Stimulated activated CD8-positive, alpha-beta memory T cell treated with anti-CD3 and anti-CD28 coated beads, Interleukin-12 subunit alpha, Interleukin-12 subunit beta, amount 100 ng/mL, for 4 hours (primary cell): ENCODE measurements at regions not wholly inside any gene's neighbourhood (a gene's known extent, or its start where the extent isn't known, plus 50 kb on each side); places are given as distances from the start of the nearest gene placed in this dataset.

Source experiments
- DNase-seq: peaks from one replicate; pipeline ENCODE4 v3.0.0-alpha.2; 2020; ENCODE audit warnings: low read depth

DNA sequence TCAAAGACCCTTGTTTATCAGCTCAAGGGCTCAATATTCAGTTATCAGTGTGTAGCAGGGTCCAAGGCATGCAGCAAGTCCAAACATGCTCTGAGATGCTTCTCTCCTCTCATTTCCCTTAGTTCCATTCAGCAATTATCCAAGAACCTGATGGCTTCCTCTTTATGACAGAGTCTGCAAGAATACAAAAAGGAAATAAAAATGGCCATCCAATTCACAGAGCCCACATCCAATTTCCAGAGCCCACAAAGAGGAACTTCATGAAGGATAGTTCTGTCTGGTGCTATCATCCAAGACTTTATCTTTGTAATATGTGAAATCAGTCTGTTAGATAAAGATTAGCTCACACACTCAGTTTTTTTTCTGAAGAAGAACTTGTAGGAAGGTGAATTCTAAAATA, 217.2 kb downstream of the LACC1 start:
- DNase-seq, result no peak

DNA sequence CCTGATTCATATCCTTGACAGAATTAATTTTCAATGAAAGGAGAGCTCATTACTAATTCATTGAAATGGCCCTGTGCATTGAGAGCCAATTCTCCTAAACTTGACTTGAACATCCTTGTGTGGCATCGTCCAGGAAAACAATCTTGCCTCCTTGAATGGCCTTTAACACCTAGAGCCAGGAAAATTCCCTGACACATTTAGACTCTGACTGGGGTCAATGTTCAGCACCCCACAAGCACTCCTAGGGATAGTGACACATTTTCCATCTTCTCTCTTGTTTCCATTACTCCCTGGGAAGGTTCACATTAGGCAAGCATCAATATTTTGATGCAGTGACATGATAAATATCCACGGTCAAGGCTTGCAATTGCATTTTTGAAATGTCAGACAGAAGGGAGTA, 218.9 kb downstream of the LACC1 start:
- no peak for DNase-seq

DNA sequence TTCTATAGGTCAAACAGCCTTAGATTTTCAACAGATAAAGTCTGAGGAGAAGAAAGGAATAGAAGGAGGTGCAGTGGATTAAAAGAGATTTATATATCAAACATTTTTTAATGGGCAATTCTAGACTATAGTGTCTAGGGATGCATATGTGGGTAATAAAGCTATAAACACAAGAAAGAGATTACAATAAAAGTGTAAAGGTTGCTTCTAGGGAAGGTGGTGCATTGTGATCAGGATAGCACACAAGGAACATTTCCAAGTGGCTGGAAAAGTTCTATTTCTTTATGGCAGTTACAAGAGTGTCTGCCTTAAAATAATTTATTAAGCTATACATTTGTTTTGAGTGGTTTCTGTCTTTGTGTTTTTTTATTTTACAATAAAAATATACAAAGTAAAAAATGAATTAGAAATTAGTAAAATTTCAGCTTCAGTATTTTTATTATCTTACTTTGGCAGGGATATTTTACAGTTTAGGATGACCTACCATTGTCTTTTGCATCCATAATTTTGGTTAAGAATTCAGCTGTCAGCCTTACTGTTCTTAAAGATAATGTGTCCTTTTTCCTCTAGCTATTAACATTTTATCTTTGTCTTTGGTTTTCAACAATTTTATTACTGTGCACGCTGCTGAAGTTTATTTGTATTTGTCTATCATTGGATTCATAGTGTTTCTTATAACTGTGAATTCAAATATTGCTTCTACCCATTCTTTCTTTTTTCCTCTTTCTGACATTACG, 221.8 kb downstream of the LACC1 start:
- no peak for DNase-seq

DNA sequence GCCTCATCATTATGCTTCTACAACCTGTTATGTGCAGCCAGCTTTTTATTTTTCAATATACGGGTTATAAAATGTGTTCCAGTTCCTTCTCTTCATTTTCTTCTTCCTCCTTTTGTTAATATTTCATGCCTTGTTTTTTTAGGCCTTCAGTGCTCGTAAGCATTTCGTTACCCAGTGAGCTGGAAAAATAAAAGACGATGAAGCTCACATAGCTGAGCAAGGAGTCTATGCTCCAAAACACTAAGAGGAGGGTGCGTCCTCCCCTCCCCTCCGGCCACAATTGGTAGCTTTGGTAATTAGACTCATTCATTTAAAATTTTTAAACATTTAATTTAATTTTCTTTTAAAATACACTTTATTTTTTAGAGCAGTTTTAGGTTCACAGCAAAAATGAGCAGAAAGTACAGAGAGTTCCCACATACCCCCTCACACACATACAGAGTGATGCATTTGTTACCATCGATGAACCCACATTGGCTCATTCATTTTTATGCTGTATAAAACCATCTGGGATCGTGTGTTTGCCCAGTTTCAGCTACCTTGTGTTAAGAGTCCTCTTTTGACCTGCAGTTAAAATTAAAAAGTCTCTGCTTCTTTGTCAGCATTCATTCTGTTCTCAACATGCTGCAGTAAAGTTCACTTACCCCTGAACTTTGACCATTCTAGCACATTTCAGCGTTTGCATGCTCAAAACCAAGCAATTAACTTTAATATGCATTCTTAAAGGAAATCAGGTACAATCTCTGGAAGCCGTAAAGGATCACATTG, 223.9 kb downstream of the LACC1 start:
- no peak for DNase-seq

DNA sequence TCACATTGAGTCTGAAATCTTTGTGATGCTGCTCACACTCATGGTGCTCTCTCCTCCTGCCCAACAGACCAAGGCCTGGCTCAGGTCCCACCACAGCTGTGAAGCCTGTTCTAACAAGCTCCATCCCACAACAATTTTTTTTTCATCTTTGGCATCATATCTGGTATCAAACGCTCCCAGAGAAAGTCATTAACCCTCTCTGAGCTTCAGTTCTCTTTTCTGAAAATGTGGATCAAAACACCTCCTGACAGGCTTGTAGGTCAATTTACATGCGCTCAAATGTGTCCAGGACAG, 224.4 kb downstream of the LACC1 start:
- DNase-seq, result no peak

DNA sequence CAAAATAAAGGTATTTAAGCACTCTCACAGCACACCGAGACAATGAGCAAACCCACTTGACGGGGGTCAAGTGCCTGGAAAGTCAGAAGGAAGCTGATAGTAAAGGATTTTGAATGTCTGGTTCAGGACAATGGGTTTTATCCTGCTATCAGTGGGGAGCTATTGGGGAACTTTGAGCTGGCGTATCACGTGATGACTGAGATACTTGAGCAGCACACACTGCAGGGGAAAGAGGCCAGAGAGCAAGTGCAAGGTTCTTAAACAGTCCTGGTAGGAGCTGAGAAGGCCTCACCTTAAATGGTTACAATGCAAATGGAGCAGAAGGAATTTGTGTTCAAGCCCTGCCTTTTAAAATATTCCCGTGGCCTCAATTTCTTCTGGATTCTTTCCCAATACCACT, 225.3 kb downstream of the LACC1 start:
- no peak for DNase-seq

DNA sequence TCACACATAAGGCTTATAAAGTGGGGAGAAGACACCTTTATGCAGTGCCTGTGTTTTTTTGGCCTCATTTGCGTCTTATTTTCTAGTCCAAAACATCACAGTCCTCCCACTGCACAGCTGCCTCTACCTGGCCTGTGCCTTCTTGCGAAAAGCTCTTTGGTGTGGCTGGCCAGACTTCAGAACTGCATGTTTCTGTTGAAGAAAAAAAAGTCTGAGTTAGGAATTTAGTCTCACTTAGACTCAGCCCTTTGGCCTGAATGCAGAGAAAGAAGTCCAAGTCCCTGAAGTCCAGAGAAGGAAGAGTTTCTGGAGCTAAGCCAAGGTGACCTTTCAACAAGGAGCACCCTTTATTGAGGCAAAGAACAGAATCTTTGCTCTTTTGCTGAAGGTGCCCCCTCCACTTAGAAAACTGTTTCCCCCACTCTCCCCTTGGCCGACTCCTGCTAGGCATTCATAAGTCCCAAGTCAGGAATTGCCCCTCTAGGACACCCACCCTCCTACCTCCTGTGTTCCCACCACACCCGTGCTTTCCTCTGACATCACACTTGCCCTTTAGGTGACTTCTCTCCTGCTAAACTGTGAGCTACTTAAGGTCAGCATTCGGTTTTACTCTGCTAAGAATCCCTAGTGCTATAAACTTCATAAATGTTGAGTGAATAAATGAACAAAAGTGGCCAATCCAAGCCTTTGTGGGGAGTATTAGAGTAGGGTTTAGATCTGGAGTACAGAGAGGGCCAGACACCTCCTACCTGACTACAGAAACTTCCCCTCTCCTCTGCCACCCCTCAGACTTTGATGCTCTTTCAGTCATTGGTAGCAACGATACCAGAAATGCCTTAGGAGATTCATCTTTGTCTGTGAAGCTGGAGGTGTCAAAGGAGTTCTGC, 226.8 kb downstream of the LACC1 start:
- no peak for DNase-seq

DNA sequence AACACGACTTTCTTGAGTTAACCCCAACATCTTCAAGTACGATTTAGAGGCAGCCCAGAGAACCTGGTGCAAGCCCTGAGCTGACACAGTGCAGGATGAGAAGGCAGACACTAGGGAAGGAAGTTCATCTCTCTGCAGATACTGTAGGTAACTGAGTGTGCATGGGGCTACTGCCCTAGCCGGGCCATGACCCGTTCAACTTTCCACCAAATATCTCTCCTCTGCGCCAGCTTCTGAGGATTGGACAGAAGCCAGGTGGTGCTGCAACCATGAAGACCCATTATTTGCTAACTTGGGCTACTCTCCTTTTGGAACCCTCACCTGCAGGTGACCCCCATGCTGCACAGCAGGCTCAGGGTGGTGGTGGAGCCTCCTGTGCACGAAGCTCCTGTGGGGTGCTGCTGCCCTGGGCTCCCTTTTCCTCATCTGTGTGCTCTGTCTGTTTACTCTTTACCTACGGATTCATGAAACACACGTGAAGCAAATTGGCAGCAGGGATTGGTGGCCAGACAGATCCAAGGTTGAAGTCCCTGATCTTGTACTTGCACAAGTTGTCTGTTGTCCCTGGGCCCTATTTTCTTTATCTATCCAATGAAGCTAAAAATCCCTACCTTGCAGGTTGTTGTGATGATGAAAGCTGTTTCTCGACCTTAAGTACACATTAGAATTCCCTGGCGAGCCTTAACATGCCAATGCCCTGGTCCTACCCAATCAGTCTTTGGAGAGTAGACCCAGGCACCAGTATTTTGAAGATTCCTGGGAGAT, 227.8 kb downstream of the LACC1 start:
- no peak for DNase-seq

DNA sequence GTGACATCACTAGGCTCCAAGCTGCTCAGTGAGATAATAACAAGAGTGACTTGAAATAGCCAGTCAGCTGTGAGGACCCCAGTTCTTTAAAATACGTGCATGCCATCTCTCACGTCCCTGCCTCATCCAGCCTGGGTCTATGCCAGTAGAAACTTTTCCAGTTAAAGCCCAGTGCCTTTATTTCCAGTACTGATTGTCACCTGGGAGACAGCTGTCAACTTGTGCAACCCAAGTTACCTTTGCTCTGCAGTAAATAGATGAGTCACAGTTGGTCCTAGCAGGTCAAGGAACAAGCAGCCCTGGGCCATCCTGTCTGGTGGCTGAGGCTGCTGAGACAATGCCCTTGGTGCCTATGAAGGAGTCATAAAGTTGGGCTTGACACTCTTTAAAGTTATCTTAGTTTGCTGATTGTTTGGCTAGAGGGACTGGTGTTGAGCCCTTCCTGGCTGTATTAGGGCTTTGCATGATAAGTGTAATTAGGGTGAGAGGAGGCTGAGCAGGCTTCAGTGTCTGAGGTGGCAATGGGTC, 228.7 kb downstream of the LACC1 start:
- DNase-seq, result no peak

DNA sequence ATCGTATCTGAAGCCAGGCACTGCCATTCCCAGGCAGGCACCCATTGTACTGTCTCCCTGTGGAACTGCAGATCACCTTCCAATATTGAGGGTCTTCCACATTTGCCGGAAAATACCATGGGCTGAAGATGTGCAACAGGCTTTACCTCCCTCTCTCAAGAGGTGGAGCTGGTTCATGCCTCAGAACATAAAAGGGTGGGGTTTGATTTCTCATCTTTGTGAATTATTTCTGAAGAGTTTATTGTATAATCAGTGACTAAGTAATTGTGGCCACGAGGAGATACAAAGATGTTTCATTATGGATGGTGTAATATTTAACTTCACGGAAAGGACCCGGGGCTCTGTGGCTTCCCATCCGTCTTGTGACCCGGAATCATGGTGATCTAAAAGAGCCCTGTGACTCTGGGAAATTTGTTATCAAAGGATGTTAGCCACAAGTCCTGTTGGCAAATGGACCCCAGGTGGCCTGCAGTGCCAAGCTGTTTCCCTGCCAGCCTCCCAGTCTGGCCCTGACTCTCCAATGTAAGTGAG, 230.5 kb downstream of the LACC1 start:
- DNase-seq, result no peak

DNA sequence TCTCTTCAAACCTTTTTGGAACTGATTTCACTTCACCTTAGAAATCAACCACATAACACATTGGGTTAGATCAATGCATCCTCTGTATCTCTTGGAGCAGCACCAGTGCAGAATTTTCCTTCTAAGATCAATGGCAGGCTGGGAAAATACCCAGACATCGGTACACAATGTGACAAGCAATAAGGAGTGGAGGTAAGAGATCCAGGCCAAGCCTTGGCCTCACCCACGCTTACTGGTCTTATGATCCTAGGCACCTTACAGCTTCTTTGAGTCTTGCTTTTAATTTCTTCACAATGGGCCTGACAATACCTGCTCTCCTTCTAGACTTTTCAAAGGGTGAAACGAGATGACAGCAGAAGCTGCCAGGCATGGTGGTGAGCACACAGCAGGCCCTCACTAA, 232.0 kb downstream of the LACC1 start:
- DNase-seq, result no peak

DNA sequence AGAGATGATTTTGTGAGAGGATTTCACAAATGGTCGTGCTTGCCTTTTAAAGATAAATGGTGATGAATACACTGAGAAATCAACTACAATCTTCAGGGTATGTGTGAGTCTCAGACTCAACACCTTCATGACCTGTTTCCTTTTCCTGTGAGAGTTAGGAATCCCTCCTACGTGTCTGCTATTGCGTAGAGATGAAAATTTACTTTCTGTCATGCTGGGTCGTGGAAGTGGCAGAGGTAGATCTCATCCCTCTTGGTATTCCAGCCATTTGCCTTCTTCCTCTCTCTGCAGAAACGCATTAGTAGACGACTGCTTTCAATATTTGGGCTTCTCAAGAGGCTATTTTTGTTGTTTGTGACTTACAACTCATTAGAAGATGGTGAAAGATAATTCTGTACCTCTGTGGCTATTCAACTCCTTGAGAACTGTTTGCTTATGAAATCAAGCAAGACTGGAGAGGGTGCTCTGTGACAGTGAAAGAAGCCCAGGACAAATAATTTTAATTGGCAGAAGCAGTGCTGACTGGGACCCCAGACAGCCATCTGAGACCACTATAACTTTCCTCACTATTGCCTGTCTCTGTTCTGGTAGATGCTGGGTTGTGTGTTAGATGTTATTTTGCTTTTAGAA, 233.1 kb downstream of the LACC1 start:
- no peak for DNase-seq

DNA sequence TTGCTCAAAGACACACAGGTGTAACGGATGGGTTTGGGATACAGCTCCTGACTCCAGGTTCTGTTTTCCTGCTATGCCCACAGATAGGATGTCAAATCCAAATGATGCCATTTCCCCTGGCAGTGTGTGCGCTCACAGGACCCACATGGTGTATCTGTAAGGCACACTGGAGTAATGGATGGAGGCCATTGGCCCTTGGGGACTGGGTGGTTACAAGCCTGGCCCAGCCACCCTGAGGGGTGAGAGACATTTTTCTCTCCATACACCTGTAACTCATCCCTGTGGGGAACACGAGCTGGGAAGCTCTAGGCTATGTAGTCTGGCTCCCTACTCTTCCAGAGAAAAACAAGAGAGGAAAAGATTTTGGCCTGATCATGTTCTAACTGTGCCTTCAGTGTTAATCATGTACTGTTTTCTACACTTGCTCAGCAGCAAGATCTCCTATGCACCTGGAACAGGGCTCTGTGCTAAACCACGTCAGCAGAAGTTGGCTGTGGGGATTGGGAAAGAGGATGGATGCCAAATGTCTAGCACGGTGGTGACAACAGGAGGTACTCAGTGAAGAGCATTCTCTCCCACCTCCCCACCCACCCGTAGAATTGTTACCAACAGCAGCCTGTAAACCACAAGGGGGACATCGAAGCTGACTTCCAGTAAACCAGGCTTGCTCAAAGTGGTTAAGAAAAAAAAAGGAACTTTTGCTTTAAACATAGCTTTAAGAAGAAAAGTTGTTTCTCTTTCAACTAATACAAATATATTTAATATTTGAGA, 237.0 kb downstream of the LACC1 start:
- DNase-seq, result no peak

DNA sequence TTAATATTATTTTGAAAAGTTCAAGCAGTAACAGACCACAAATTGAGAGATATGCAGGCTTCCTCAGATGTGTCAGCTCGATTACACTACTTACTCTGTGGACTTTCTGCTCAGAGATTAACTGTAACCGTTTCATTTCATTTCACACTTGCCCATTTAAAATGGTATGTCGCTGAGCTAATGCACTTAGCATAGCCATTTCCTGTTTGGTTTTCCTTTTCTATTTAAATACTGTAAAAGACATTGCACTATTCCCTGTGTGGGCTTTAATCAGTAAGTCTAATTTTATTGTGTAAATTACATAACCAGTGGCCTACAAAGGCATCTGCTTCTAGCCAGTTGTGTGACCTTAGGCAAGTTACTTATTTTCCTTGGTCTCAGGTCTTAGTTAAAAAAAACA, 237.6 kb downstream of the LACC1 start:
- DNase-seq, result no peak

DNA sequence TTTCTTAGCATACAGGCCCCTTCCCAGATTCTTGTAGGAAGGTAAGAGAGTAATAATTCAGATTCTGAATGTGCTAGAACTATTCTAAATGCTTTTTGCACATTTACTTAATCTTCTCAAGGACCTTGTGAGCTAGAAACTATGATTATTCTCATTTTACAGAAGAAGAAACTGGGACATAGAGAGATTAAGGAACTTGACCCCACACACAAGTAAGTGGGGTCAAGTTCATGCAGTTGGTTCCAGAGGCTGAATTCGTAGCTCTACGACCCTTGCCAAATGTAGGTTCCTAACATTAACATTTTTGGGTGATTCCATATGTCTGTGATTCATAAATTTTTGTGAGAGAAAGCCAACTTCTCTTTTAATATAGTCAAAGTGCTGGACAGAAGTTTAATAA, 238.1 kb downstream of the LACC1 start:
- no peak for DNase-seq

DNA sequence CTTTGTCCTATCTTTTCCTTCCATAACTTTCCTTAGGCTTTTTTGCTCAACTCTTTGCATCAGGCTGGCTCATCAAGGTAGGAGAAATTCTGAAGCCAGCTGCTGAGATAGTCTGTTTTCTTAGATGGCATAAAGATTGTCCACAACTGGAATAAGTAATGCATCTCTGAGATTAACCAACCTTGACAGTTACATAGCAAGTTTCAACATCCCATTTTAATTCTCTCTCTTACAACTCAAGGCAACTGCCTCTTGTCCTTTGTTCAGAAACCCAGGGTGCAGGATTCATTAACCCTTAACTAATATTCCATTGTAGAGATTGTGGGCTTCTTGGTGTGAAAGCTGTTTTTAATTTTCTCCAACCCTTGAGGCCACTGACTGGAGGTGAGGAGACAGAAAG, 239.2 kb downstream of the LACC1 start:
- no peak for DNase-seq

DNA sequence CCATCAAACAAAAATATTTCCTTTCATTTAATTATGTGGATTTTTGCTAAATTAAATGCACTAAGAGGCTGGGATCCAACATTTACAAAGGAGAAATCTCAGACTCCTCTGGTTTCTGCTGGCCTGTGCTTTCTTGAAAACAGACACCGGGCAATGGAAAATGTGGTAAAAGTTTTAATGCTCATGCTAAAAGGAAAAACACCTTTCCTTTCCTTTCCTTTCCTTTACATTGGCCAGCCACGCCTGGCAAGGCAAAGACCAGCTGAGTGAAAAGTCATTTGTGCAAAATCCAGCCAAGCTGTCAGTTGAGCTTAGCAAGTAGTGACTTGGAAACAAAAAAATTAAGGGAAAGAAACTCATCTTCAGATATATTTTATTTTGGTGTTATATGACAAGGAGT, 240.3 kb downstream of the LACC1 start:
- DNase-seq, result no peak

DNA sequence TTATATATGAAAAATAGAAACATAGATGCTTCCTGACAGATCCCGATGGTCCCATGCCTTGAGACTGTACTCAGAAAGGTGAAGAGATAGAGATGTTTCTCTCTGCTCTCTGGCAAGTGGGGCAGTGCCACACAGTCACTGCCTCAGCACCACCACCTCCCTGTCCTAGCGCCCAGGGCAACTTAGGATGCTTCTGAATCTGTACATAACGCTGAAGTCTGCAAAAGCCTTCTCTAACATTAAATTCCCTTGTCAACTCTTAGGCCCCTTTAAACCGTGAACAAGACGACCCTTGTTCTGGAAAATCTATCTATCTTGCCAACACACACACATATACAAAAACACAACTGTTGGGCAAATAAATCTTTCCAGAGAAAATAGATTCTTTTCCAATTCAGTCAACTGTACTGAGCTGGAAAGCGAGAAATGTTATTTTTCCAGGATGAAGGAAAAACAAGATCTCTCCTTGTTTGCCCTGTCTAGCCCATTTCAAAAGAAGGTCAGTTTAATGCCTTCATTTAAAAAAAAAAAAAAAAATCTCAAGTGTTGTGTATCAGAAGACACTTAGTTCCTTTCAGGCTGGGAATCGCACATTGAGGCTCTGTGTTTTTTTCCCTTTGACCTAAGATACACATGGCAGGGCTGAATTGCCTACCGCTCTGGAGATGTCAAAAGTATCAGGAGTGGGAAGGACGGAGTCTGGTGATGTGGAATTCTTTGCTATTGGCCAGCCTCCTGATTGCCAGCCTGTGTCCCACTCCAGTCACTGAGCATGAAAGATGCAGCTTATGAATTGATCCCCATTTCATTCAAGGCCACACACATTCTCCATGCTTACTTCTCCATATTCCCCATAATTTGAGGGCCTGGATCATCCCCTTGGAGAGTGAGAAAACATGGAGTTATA, 241.4 kb downstream of the LACC1 start:
- no peak for DNase-seq

DNA sequence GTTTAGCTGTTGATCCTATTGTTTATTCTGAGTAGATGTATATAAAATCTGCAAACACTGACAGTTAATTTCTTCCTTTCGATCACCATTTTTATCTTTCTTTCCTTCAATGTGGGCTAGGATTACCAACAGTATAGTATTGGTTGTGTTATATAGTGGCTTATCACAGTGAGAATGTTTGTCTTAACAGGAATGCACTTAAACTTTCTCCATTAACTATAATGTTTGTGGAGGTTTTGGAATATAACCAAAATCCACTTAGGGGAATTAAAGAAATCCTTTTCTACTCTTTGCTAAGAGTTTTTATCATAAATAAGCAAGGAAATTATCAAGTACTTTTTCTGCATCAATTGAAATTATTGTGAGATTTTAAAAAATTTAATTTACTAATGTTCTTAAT, 244.6 kb downstream of the LACC1 start:
- DNase-seq, result no peak
